Natural killer cell (primary cell): ENCODE measurements at regions not wholly inside any gene's neighbourhood (a gene's known extent, or its start where the extent isn't known, plus 50 kb on each side); places are given as distances from the start of the nearest gene placed in this dataset.

Source experiments
- ATAC-seq, 3 donors: fragments of 150-1000 bp in 2 of 3; fragments of 200-7000 bp in 1 of 3; cut with Tn5 transposase; 1 replicate in 1 of 3; 2 replicates in 2 of 3; pipeline ENCODE4 v1.10.0; 2021; ENCODE audit warnings: mild to moderate bottlenecking in 2 of 3, moderate library complexity in 2 of 3
- DNase-seq, 2 donors: peaks; one replicate each; pipeline versions ENCODE4 v3.0.0 to v3.0.0-alpha.2; 2013 to 2021; ENCODE audit warnings: mixed read lengths in 1 of 2
- H3K27ac ChIP-seq: one replicate; pipeline ENCODE4 v1.5.1; 2013; ENCODE audit warnings: mild to moderate bottlenecking, low read length
- H3K27me3 ChIP-seq: one replicate; pipeline ENCODE4 v1.6.1; 2013; ENCODE audit warnings: low read length; ENCODE audit not compliant: control insufficient read depth, insufficient read depth
- H3K36me3 ChIP-seq: one replicate; pipeline ENCODE4 v1.6.1; 2013; ENCODE audit warnings: low read length; ENCODE audit not compliant: control insufficient read depth, insufficient read depth
- H3K4me1 ChIP-seq: one replicate; pipeline ENCODE4 v1.6.1; 2013; ENCODE audit warnings: low read length; ENCODE audit not compliant: control insufficient read depth, insufficient read depth
- H3K4me3 ChIP-seq: one replicate; pipeline ENCODE4 v1.5.1; 2013; ENCODE audit warnings: low read length
- H3K9me3 ChIP-seq: one replicate; pipeline ENCODE4 v1.6.1; 2013; ENCODE audit warnings: low read length; ENCODE audit not compliant: control insufficient read depth, insufficient read depth
- H3K27ac Mint-ChIP-seq, 2 donors: one replicate each; pipeline ENCODE4 v1.8.0; 2022; ENCODE audit warnings: mild to moderate bottlenecking in 2 of 2, mixed read lengths in 2 of 2, moderate library complexity in 1 of 2
- H3K27me3 Mint-ChIP-seq, 2 donors: one replicate each; pipeline ENCODE4 v1.8.0; 2022; ENCODE audit warnings: low read depth in 2 of 2, mixed read lengths in 2 of 2
- H3K36me3 Mint-ChIP-seq: one replicate; pipeline ENCODE4 v1.8.0; 2022; ENCODE audit warnings: mixed read lengths
- H3K4me1 Mint-ChIP-seq, 2 donors: one replicate each; pipeline ENCODE4 v1.8.0; 2022; ENCODE audit warnings: mixed read lengths in 2 of 2
- H3K4me3 Mint-ChIP-seq: one replicate; pipeline ENCODE4 v1.8.0; 2022; ENCODE audit warnings: mild to moderate bottlenecking, moderate library complexity, mixed read lengths
- H3K9me3 Mint-ChIP-seq, 2 donors: one replicate each; pipeline ENCODE4 v1.8.0; 2022; ENCODE audit warnings: mixed read lengths in 2 of 2
- WGBS: methylation state at CpG from one replicate; pipeline ENCODE4 v1.1.7; 2013; ENCODE audit warnings: missing lambda C conversion rate; ENCODE audit not compliant: insufficient coverage; 5-methylcytosine and 5-hydroxymethylcytosine counted together
- intact Hi-C: fragments of 100-400 bp; cut with micrococcal nuclease; formaldehyde crosslinking; loops from one replicate; pipeline ENCODE4 v1.14.2; 2022
- TF ChIP-seq, protein P1 (sequence below): fragments of 200-600 bp; IDR thresholded peaks from one replicate; pipeline ENCODE4 v1.8.0; 2022; ENCODE audit warnings: antibody characterized with exemption

DNA sequence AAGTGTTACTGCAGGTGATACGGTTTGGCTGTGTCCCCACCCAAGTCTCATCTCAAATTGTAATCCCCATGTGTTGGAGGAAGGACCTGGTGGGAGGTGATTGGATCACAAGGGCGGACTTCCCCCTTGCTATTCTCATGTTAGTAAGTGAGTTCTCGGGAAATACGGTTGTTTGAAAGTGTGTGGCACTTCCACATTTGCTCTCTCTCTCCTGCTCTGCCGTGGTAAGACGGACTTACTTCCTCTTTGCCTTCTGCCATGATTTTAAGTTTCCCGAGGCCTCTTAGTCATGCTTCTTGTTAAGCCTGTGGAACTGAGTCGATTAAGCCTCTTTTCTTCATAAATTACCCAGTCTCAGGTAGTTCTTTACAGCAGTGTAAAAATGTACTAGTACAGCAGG lies 65.2 kb upstream of the SLC7A11 start:
- Mint-ChIP-seq H3K27ac (no peak overlapping the region), H3K4me1 (no peaks in the 10 kb centered on the region), H3K9me3 (peaks cover 0 to 8% of the 10 kb centered on the region in 2 donors), H3K4me3 (no peak overlapping the region), H3K36me3 (no peaks in the 10 kb centered on the region), H3K27me3 (no peaks in the 10 kb centered on the region)
- Histone ChIP-seq H3K36me3 (no peaks in the 10 kb centered on the region), H3K9me3 (peaks cover 3% of the 10 kb centered on the region), H3K4me1 (no peaks in the 10 kb centered on the region), H3K4me3 (no peak overlapping the region), H3K27ac (no peak overlapping the region), H3K27me3 (no peaks in the 10 kb centered on the region)
- WGBS: 43% methylated on average over 8 of the region's 8 CpGs
- ATAC-seq (peak in 1 of 3 donors; percentile 37), DNase-seq (peak in 1 of 2 donors; percentile 2)
- intact Hi-C loops: no loop called here
- TF ChIP-seq, protein P1, sequence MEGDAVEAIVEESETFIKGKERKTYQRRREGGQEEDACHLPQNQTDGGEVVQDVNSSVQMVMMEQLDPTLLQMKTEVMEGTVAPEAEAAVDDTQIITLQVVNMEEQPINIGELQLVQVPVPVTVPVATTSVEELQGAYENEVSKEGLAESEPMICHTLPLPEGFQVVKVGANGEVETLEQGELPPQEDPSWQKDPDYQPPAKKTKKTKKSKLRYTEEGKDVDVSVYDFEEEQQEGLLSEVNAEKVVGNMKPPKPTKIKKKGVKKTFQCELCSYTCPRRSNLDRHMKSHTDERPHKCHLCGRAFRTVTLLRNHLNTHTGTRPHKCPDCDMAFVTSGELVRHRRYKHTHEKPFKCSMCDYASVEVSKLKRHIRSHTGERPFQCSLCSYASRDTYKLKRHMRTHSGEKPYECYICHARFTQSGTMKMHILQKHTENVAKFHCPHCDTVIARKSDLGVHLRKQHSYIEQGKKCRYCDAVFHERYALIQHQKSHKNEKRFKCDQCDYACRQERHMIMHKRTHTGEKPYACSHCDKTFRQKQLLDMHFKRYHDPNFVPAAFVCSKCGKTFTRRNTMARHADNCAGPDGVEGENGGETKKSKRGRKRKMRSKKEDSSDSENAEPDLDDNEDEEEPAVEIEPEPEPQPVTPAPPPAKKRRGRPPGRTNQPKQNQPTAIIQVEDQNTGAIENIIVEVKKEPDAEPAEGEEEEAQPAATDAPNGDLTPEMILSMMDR: no peak

DNA sequence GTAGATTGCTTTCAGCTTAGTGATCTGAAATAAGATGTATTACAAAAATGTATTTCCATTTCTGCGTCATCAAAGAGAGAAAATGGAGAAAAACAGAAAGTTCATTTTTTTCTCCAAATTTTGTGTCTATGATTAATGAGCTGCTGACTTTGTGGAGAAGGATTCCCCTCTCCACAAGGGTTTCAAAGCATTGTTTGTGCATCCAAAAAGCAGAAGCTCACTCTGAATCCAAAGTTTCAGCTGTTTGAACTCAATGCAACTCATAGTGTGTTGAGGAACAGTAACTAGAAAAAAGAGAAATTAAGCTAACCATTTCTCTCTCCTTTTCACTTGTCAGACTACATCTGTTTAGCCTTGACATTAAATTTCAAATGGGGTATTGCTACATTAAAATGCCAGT lies 62.9 kb upstream of the SLC7A11 start:
- Mint-ChIP-seq H3K4me1 (no peaks in the 10 kb centered on the region), H3K36me3 (no peaks in the 10 kb centered on the region), H3K27me3 (no peaks in the 10 kb centered on the region), H3K4me3 (no peak overlapping the region), H3K27ac (no peak overlapping the region), H3K9me3 (peaks cover 3 to 12% of the 10 kb centered on the region in 2 donors)
- WGBS: no CpG with 5 or more reads among the region's 1 CpG
- DNase-seq: peak in 1 of 2 donors; percentile 2
- Histone ChIP-seq H3K4me1 (no peaks in the 10 kb centered on the region), H3K36me3 (no peaks in the 10 kb centered on the region), H3K9me3 (peaks cover 5% of the 10 kb centered on the region), H3K27me3 (no peaks in the 10 kb centered on the region), H3K27ac (no peak overlapping the region), H3K4me3 (no peak overlapping the region)
- no peak for ATAC-seq
- intact Hi-C loops: no loop called here
- TF ChIP-seq, protein P1: no peak

DNA sequence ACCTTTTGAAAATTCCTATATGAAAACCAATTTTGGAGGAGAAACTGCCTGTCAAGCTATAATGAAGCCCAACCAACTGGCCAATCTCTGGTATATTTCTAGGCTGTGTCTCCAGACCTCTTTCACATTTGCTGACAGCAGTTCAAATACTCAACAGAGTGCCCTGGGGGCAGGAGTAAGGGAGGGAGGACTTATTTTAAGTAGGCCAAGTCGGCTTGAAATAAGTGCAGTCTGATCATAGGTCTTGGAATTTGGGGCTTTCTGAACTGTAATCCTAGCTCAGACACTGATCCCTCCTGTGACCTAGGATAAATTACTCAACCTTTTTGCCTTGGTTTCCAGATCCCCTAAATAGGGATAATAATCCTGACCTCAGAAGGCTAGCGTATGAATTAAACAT lies 59.4 kb upstream of the SLC7A11 start:
- H3K27ac Mint-ChIP-seq: no peak overlapping the region
- H3K9me3 Mint-ChIP-seq: peaks cover 5 to 8% of the 10 kb centered on the region in 2 donors
- no peaks in the 10 kb centered on the region for H3K4me1 ChIP-seq
- ATAC-seq (no peak), DNase-seq (no peak)
- H3K27ac ChIP-seq: no peak overlapping the region
- no peaks in the 10 kb centered on the region for H3K27me3 ChIP-seq
- TF ChIP-seq, protein P1: no peak
- H3K4me1 Mint-ChIP-seq: no peaks in the 10 kb centered on the region
- H3K4me3 Mint-ChIP-seq: no peak overlapping the region
- H3K36me3 Mint-ChIP-seq: no peaks in the 10 kb centered on the region
- H3K27me3 Mint-ChIP-seq: no peaks in the 10 kb centered on the region
- H3K4me3 ChIP-seq: no peak overlapping the region
- intact Hi-C loops: no loop called here
- no peaks in the 10 kb centered on the region for H3K36me3 ChIP-seq
- 78% methylated on average over 2 of the region's 2 CpGs for WGBS
- H3K9me3 ChIP-seq: peaks cover 7% of the 10 kb centered on the region

DNA sequence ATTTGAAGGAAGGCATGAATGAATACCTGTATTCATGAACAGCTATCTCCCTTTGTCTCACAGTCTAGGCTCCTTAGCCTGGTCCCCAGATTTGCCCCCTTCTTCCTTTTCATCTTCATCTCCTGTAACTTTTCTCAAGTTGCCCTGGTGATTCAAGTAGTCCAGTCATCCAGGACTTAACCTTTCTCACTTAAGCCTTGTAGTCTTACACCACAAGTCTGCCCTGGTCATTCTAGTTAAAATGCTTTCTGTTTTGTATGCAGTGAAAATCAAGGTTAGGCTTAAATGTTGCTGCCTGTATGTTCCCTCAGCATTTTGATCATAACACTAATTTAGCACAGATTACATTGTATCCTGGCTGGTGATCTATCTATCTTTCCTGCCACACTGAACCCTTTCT lies 58.5 kb upstream of the SLC7A11 start:
- Mint-ChIP-seq H3K4me1 (no peaks in the 10 kb centered on the region), H3K27me3 (no peaks in the 10 kb centered on the region), H3K9me3 (peaks cover 5 to 8% of the 10 kb centered on the region in 2 donors), H3K4me3 (no peak overlapping the region), H3K36me3 (no peaks in the 10 kb centered on the region), H3K27ac (no peak overlapping the region)
- TF ChIP-seq, protein P1: no peak
- Histone ChIP-seq H3K27ac (no peak overlapping the region), H3K36me3 (no peaks in the 10 kb centered on the region), H3K4me3 (no peak overlapping the region), H3K4me1 (no peaks in the 10 kb centered on the region), H3K27me3 (no peaks in the 10 kb centered on the region), H3K9me3 (peaks cover 7% of the 10 kb centered on the region)
- no peak for ATAC-seq
- DNase-seq: no peak
- intact Hi-C loops: no loop called here
